ENCODE measurements at regions not wholly inside any gene's neighbourhood (a gene's known extent, or its start where the extent isn't known, plus 50 kb on each side); places are given as distances from the start of the nearest gene placed in this dataset.

- Histone ChIP-seq H3K9ac (ENCODE audit: low read length) (no peak overlapping the region), H3K27me3 (ENCODE audit: low read depth, low read length) (no peaks in the 10 kb centered on the region), H4K20me1 (ENCODE audit: insufficient read depth, low read length) (no peaks in the 10 kb centered on the region), H3K27ac (ENCODE audit: low read length) (no peak overlapping the region), H3K36me3 (replicated peaks; ENCODE audit: low read depth, low read length) (peaks cover 25% of the 10 kb centered on the region), H3K9me3 (ENCODE audit: insufficient read depth, low read length) (peaks cover 20% of the 10 kb centered on the region; the same call in 1 of the 2 replicates), H3K79me2 (ENCODE audit: low read length) (no peaks in the 10 kb centered on the region), H3K4me3 (ENCODE audit: low read length) (no peak overlapping the region), H3K4me1 (ENCODE audit: low read length) (peaks cover 47% of the 10 kb centered on the region), H2AFZ (ENCODE audit: low read depth, low read length) (no peak overlapping the region), H3K4me2 (ENCODE audit: low read length) (no peak overlapping the region)
- no peak for TF ChIP-seq CTCF (IDR thresholded peaks at IDR 0.05; ENCODE audit: low read depth, low read length)
- TF ChIP-seq EZH2phosphoT487 (IDR thresholded peaks at IDR 0.05; ENCODE audit: low read depth) = no peak
Observed at GRCh38 chr4:77496457-77496856, 109.2 kb upstream of the CXCL13 start.

DNA sequence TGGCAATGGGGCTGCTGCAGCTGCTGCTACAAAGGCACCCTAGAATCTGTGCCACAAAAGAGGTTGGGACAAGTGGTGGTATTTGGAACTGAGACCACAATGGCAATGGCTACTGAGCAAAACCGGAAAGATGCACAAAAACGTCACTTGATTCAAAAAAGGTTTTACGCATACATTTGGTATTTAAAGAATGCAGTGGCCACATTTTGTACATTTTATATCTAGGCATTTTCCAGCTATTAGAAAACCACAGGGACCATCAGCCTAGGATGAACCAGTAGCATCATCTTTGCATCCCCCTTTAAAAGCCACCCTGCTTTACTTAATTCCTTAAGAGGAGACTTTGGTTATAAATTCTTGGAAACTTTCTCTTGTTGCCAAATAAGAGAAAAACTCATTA lies 104.8 kb upstream of the CXCL13 start:
- H3K4me3 ChIP-seq (ENCODE audit: low read length) = no peak overlapping the region
- no peak overlapping the region for H3K4me2 ChIP-seq (ENCODE audit: low read length)
- no peak for TF ChIP-seq CTCF (IDR thresholded peaks at IDR 0.05; ENCODE audit: low read depth, low read length)
- no peak for TF ChIP-seq EZH2phosphoT487 (IDR thresholded peaks at IDR 0.05; ENCODE audit: low read depth)
- H3K79me2 ChIP-seq (ENCODE audit: low read length) = no peaks in the 10 kb centered on the region
- no peak overlapping the region for H3K9ac ChIP-seq (ENCODE audit: low read length)
- no peak overlapping the region for H3K27ac ChIP-seq (ENCODE audit: low read length)
- no peaks in the 10 kb centered on the region for H3K27me3 ChIP-seq (ENCODE audit: low read depth, low read length)
- H3K36me3 ChIP-seq (replicated peaks; ENCODE audit: low read depth, low read length) = peaks cover 24% of the 10 kb centered on the region
- no peak overlapping the region for H2AFZ ChIP-seq (ENCODE audit: low read depth, low read length)
- H3K4me1 ChIP-seq (ENCODE audit: low read length) = peaks cover 49% of the 10 kb centered on the region
- no peaks in the 10 kb centered on the region for H4K20me1 ChIP-seq (ENCODE audit: insufficient read depth, low read length)
- H3K9me3 ChIP-seq (ENCODE audit: insufficient read depth, low read length) = peaks cover 13% of the 10 kb centered on the region; the same call in 1 of the 2 replicates

GRCh38 chr4:77501240-77501639 lies 104.4 kb upstream of the CXCL13 start:
- Histone ChIP-seq H2AFZ (ENCODE audit: low read depth, low read length) (no peak overlapping the region), H4K20me1 (ENCODE audit: insufficient read depth, low read length) (no peaks in the 10 kb centered on the region), H3K36me3 (replicated peaks; ENCODE audit: low read depth, low read length) (peaks cover 20% of the 10 kb centered on the region), H3K27me3 (ENCODE audit: low read depth, low read length) (no peaks in the 10 kb centered on the region), H3K79me2 (ENCODE audit: low read length) (no peaks in the 10 kb centered on the region), H3K9me3 (ENCODE audit: insufficient read depth, low read length) (peaks cover 8% of the 10 kb centered on the region; the same call in 1 of the 2 replicates), H3K4me3 (ENCODE audit: low read length) (no peak overlapping the region), H3K4me2 (ENCODE audit: low read length) (no peak overlapping the region), H3K4me1 (ENCODE audit: low read length) (peaks cover 53% of the 10 kb centered on the region), H3K27ac (ENCODE audit: low read length) (no peak overlapping the region), H3K9ac (ENCODE audit: low read length) (no peak overlapping the region)
- TF ChIP-seq EZH2phosphoT487 (IDR thresholded peaks at IDR 0.05; ENCODE audit: low read depth) = no peak
- no peak for TF ChIP-seq CTCF (IDR thresholded peaks at IDR 0.05; ENCODE audit: low read depth, low read length)

GRCh38 chr4:77501851-77502250 lies 103.8 kb upstream of the CXCL13 start:
- H3K27ac ChIP-seq (ENCODE audit: low read length) = no peak overlapping the region
- H3K79me2 ChIP-seq (ENCODE audit: low read length) = no peaks in the 10 kb centered on the region
- peaks cover 6% of the 10 kb centered on the region; the same call in 1 of the 2 replicates for H3K9me3 ChIP-seq (ENCODE audit: insufficient read depth, low read length)
- no peak overlapping the region for H3K4me2 ChIP-seq (ENCODE audit: low read length)
- no peak overlapping the region for H2AFZ ChIP-seq (ENCODE audit: low read depth, low read length)
- no peak overlapping the region for H3K4me3 ChIP-seq (ENCODE audit: low read length)
- no peak overlapping the region for H3K9ac ChIP-seq (ENCODE audit: low read length)
- H3K4me1 ChIP-seq (ENCODE audit: low read length) = peaks cover 56% of the 10 kb centered on the region
- H3K27me3 ChIP-seq (ENCODE audit: low read depth, low read length) = no peaks in the 10 kb centered on the region
- peaks cover 14% of the 10 kb centered on the region for H3K36me3 ChIP-seq (replicated peaks; ENCODE audit: low read depth, low read length)
- H4K20me1 ChIP-seq (ENCODE audit: insufficient read depth, low read length) = no peaks in the 10 kb centered on the region
- TF ChIP-seq CTCF (IDR thresholded peaks at IDR 0.05; ENCODE audit: low read depth, low read length) = no peak
- no peak for TF ChIP-seq EZH2phosphoT487 (IDR thresholded peaks at IDR 0.05; ENCODE audit: low read depth)
